ENCODE measurements at regions not wholly inside any gene's neighbourhood (a gene's known extent, or its start where the extent isn't known, plus 50 kb on each side); places are given as distances from the start of the nearest gene placed in this dataset.

- no peak for TF ChIP-seq CTCF (IDR thresholded peaks at IDR 0.05)
- no peak for TF ChIP-seq GATA3 (IDR thresholded peaks at IDR 0.05; ENCODE audit: borderline replicate concordance)
These were observed 704.7 kb downstream of the NLGN4Y start for GRCh38 chrY:15229056-15229455.

Data from A549 (cell line).